GM10266 (cell line): ENCODE measurements at regions not wholly inside any gene's neighbourhood (a gene's known extent, or its start where the extent isn't known, plus 50 kb on each side); places are given as distances from the start of the nearest gene placed in this dataset.

Experiments
- DNase-seq: peaks from one replicate; pipeline ENCODE4 v3.0.0; 2012; ENCODE audit errors: extremely low spot score
- CTCF ChIP-seq: IDR thresholded peaks from 2 replicates; pipeline ENCODE4 v1.5.1; 2012; ENCODE audit warnings: mild to moderate bottlenecking, low read depth; ENCODE audit not compliant: control insufficient read depth, insufficient read depth; ENCODE audit errors: missing control alignments

- no peak for TF ChIP-seq CTCF
These were observed 509.9 kb upstream of the ZNF608 start for GRCh38 chr5:125256296-125256695.

GRCh38 chr5:125257057-125257972 is 510.9 kb upstream of the ZNF608 start:
- TF ChIP-seq CTCF = no peak

More at GRCh38 chr5:125256296-125256695, 509.9 kb upstream of the ZNF608 start:
- DNase-seq = no peak

DNA sequence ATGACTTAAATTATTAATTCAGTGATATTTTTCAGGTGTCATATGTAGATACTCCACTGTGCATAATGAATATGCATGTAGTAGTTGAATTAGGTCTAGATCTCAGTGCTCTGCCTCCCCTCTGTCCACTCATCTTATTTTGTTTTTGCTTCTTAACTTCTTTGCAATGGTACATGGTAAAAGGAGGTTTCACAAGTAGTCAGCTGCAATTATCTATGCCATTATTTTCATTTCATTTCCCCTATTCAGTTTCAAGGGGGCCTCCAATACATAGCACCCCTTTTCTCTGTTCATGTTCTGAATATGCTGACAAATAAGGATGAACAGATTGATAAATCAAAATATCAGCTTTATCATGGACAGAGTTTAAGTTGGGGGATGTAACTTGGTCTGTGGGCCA is 511.6 kb upstream of the ZNF608 start:
- DNase-seq = no peak
- no peak for TF ChIP-seq CTCF

More at GRCh38 chr5:125257057-125257972, 510.9 kb upstream of the ZNF608 start:
- no peak for DNase-seq

GRCh38 chr5:125258615-125259014 is 512.2 kb upstream of the ZNF608 start:
- no peak for TF ChIP-seq CTCF
- DNase-seq = no peak

GRCh38 chr5:125261505-125262250 is 515.2 kb upstream of the ZNF608 start:
- no peak for DNase-seq
- no peak for TF ChIP-seq CTCF

DNA sequence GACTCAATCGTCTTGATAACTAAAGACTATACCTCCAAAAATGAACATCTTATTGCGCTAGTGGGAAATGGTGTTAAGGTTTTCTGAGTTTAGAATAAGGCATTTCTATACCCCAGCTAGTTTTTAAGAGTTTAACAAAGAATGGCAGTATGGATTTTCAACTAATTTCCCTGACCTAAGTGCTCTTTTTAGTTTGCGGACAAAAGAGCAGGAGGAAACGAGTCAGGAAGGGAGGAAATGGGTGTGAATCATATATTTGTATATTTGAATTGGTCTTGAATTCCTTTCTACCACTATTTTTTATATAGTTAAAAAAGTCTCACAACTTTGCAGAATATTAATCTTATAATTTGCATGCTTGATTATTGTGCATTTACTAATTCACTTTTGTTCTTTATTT is 516.3 kb upstream of the ZNF608 start:
- DNase-seq = no peak
- no peak for TF ChIP-seq CTCF
